GM12864 (cell line): ENCODE measurements at regions not wholly inside any gene's neighbourhood (a gene's known extent, or its start where the extent isn't known, plus 50 kb on each side); places are given as distances from the start of the nearest gene placed in this dataset.

Experiments
- DNase-seq: peaks from one replicate; pipeline ENCODE4 v3.0.0-alpha.2; 2011; ENCODE audit warnings: low read depth
- H3K4me3 ChIP-seq: 2 replicates; pipeline ENCODE4 v1.5.1; 2011; ENCODE audit warnings: mild to moderate bottlenecking, low read depth, low read length, control low read depth
- CTCF ChIP-seq: IDR thresholded peaks from 2 replicates; pipeline ENCODE4 v1.5.1; 2011; ENCODE audit warnings: low read depth, mild to moderate bottlenecking, moderate library complexity, low read length, control low read depth, inconsistent platforms; ENCODE audit errors: missing control alignments

GRCh38 chr17:71477356-71477755, 643.5 kb upstream of the SOX9 start:
- no peak for DNase-seq
- H3K4me3 ChIP-seq, result no peak overlapping the region
- no peak for TF ChIP-seq CTCF

DNA sequence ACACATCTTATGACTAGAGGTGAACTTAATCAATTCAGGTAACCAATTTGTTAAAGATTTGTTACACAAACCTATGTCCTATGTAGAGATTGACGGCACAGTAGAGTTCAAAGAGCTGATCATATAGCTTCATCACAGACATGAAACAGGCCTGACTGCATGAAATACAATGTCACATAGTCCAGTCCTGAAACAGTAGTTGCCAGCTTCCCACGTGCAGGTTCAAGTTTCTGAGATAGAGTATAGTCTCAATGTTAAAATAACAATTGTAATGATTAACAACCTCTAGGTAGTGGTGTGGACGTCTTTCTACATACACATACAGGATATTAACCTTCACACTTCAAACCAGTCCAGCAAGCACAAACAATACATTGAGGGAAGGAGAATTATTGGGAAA, 640.7 kb upstream of the SOX9 start:
- DNase-seq, result no peak
- TF ChIP-seq CTCF, result no peak
- H3K4me3 ChIP-seq, result no peak overlapping the region

DNA sequence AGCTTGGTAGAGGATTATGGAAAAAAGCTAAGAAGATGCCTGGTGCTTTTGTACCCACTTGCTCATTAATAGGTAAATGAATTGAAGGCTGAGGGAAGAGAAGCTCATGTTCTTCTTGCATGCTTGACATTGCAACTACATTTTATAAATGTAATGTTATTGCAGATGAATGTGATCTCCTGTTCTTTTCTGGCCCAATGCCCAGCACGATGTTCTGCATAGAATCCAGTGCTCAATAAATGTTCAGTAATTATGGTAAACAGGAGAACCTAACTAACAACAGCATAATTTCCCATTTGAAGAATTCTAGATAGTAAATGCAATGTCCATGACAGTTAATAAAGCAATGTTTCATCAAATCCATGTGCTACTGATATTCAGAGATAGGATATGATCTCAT, 638.2 kb upstream of the SOX9 start:
- no peak for TF ChIP-seq CTCF
- H3K4me3 ChIP-seq, result no peak overlapping the region
- DNase-seq, result no peak

GRCh38 chr17:71484546-71484945, 636.3 kb upstream of the SOX9 start:
- no peak for TF ChIP-seq CTCF
- H3K4me3 ChIP-seq, result no peak overlapping the region
- DNase-seq, result no peak

DNA sequence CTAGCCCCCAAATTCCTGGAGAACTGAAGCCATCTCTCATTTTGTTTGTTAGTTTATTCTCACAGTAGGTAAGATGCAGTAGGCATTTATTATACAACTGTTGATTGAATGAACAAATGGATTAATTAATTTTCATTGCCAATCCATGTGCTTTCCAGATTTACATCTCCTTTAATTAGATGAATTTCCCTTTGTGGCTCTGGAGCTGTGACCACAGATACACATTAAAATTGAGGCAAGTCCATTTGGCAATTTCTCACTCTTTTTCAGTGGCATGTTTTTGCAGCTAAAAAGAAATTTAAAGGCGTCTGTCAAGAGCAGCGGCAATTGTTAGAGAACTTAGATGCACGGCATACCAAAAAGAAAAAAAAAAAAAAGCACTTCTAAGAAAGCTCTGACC, 635.4 kb upstream of the SOX9 start:
- no peak for TF ChIP-seq CTCF
- no peak overlapping the region for H3K4me3 ChIP-seq
- DNase-seq, result no peak

DNA sequence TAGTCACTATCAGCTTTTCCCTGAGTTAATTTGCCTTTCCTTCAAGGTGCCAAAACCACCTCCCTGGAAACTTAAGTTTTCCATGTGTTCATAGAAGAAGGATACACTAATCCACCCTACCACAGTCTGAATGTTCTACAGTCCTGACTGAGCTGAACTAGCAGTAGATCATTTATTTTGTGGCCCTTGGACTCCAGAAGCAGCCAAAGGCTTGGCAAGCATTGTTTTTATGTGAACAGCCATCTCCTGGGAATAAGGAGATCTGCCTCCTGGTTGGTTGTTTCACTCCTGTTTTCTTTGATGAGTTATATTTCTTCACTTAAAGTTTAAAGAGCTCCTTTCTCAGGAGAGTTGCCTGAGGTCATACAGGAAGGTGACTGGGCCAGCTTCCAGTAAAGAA, 634.6 kb upstream of the SOX9 start:
- no peak overlapping the region for H3K4me3 ChIP-seq
- DNase-seq, result no peak
- no peak for TF ChIP-seq CTCF

- TF ChIP-seq CTCF, result no peak
- no peak overlapping the region for H3K4me3 ChIP-seq
- no peak for DNase-seq
These were observed 632.0 kb upstream of the SOX9 start for GRCh38 chr17:71488851-71489250.
